ENCODE measurements at regions not wholly inside any gene's neighbourhood (a gene's known extent, or its start where the extent isn't known, plus 50 kb on each side); places are given as distances from the start of the nearest gene placed in this dataset.

DNA sequence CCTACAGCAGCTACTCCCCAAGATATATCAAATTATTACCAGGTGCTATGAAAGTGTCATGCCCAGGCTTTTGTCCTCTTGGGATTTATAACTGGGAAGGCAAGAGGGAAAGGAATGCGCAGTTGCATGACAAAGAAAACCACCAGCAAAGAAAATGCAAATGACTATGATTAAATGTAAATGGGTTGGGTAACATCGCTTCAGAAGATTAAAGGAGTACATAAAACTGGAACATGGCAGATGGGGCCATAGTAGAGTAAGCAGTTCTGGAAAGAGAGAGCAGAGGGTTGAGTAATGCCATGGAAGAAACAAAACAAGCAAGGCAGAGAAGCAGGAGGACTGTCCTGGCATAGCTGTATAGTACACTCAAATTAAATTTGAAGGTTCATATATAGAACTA is 493.1 kb downstream of the NOVA1 start:
- H3K27me3 ChIP-seq (ENCODE audit: insufficient read depth), result no peaks in the 10 kb centered on the region
- peaks cover 0 to 4% of the 10 kb centered on the region in 2 experiments; a peak in 1 of 4 replicates for H3K4me1 ChIP-seq (ENCODE audit: control insufficient read depth in 1 of 2, insufficient read depth in 2 of 2, low read depth in 1 of 2, low read length in 1 of 2)
- H3K4me3 ChIP-seq (ENCODE audit: low read depth in 2 of 2, low read length in 1 of 2), result no peak overlapping the region
- H2AFZ ChIP-seq (ENCODE audit: low read depth), result no peak overlapping the region
- no peaks in the 10 kb centered on the region for H3K9me3 ChIP-seq
- H3K79me2 ChIP-seq (ENCODE audit: insufficient read depth), result no peaks in the 10 kb centered on the region
- POLR2A ChIA-PET, result no interaction called here
- H3F3A ChIP-seq (replicated peaks; ENCODE audit: insufficient read depth), result no peaks in the 10 kb centered on the region
- H4K20me1 ChIP-seq (ENCODE audit: insufficient read depth), result no peaks in the 10 kb centered on the region
- TF ChIP-seq RXRA (IDR thresholded peaks at IDR 0.05; ENCODE audit: borderline replicate concordance, low read depth) (no peak), YY1 (IDR thresholded peaks at IDR 0.05; ENCODE audit: low read depth) (no peak), SIN3A (IDR thresholded peaks at IDR 0.05; ENCODE audit: borderline replicate concordance, low read depth, low read length) (no peak), GATA2 (CRISPR knock-in tag; IDR thresholded peaks at IDR 0.05) (no peak), NFIC (IDR thresholded peaks at IDR 0.05; ENCODE audit: borderline replicate concordance) (no peak), TCF12 (IDR thresholded peaks at IDR 0.05) (no peak), RAD21 (IDR thresholded peaks at IDR 0.05; ENCODE audit: low read length) (no peak), ELF1 (IDR thresholded peaks at IDR 0.05) (no peak), POLR2AphosphoS5 (IDR thresholded peaks at IDR 0.05; ENCODE audit: low read depth, low read length) (no peak), CHD2 (IDR thresholded peaks at IDR 0.05; ENCODE audit: low read length, partially characterized antibody) (no peak), TEAD4 (IDR thresholded peaks at IDR 0.05; ENCODE audit: borderline replicate concordance, insufficient read depth) (no peak), EZH2phosphoT487 (IDR thresholded peaks at IDR 0.05; ENCODE audit: borderline replicate concordance, low read depth) (no peak), TAF1 (IDR thresholded peaks at IDR 0.05; ENCODE audit: borderline replicate concordance, low read depth, low read length) (no peak)
- TF ChIP-seq, protein P1, sequence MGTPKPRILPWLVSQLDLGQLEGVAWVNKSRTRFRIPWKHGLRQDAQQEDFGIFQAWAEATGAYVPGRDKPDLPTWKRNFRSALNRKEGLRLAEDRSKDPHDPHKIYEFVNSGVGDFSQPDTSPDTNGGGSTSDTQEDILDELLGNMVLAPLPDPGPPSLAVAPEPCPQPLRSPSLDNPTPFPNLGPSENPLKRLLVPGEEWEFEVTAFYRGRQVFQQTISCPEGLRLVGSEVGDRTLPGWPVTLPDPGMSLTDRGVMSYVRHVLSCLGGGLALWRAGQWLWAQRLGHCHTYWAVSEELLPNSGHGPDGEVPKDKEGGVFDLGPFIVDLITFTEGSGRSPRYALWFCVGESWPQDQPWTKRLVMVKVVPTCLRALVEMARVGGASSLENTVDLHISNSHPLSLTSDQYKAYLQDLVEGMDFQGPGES (IDR thresholded peaks at IDR 0.05; ENCODE audit: low read depth, low read length), result no peak
- TF ChIP-seq, protein P2, sequence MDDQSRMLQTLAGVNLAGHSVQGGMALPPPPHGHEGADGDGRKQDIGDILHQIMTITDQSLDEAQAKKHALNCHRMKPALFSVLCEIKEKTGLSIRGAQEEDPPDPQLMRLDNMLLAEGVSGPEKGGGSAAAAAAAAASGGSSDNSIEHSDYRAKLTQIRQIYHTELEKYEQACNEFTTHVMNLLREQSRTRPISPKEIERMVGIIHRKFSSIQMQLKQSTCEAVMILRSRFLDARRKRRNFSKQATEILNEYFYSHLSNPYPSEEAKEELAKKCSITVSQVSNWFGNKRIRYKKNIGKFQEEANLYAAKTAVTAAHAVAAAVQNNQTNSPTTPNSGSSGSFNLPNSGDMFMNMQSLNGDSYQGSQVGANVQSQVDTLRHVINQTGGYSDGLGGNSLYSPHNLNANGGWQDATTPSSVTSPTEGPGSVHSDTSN (IDR thresholded peaks at IDR 0.05), result no peak
- TF ChIP-seq, protein P3, sequence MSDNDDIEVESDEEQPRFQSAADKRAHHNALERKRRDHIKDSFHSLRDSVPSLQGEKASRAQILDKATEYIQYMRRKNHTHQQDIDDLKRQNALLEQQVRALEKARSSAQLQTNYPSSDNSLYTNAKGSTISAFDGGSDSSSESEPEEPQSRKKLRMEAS (IDR thresholded peaks at IDR 0.05; ENCODE audit: low read depth), result no peak
- TF ChIP-seq, protein P4, sequence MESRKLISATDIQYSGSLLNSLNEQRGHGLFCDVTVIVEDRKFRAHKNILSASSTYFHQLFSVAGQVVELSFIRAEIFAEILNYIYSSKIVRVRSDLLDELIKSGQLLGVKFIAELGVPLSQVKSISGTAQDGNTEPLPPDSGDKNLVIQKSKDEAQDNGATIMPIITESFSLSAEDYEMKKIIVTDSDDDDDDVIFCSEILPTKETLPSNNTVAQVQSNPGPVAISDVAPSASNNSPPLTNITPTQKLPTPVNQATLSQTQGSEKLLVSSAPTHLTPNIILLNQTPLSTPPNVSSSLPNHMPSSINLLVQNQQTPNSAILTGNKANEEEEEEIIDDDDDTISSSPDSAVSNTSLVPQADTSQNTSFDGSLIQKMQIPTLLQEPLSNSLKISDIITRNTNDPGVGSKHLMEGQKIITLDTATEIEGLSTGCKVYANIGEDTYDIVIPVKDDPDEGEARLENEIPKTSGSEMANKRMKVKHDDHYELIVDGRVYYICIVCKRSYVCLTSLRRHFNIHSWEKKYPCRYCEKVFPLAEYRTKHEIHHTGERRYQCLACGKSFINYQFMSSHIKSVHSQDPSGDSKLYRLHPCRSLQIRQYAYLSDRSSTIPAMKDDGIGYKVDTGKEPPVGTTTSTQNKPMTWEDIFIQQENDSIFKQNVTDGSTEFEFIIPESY (IDR thresholded peaks at IDR 0.05; ENCODE audit: borderline replicate concordance, low read depth), result no peak
- CTCF ChIA-PET, result interaction anchor here (1.7 kb wide), 1 partner anchor 32 kb away, joined by 5 read pairs; no protein-coding TSS in a partner anchor
- H3K9ac ChIP-seq, result no peak overlapping the region
- no peak for DNase-seq
- no peaks in the 10 kb centered on the region for H3K9me2 ChIP-seq
- 1% methylated on average over 2 of the region's 2 CpGs for WGBS (ENCODE audit: low lambda C conversion rate)
- H3K4me2 ChIP-seq, result no peak overlapping the region
- no peaks in the 10 kb centered on the region for H3K36me3 ChIP-seq (replicated peaks in 1 of 2; ENCODE audit: control insufficient read depth in 1 of 2, insufficient read depth in 2 of 2, low read length in 1 of 2)
- no peak overlapping the region for H3K27ac ChIP-seq (ENCODE audit: low read depth in 2 of 2, low read length in 1 of 2)

Measured in SK-N-SH (cell line).